GM04503 (cell line): ENCODE measurements at regions not wholly inside any gene's neighbourhood (a gene's known extent, or its start where the extent isn't known, plus 50 kb on each side); places are given as distances from the start of the nearest gene placed in this dataset.
"Not testable (repeated sequence)": the region's sequence is repeated elsewhere in the genome, so short reads cannot be mapped to it uniquely, and the experiment has no call there.

Experiments used
- DNase-seq: peaks from one replicate; pipeline ENCODE4 v3.0.0-alpha.2; 2012; ENCODE audit warnings: low read depth

DNA sequence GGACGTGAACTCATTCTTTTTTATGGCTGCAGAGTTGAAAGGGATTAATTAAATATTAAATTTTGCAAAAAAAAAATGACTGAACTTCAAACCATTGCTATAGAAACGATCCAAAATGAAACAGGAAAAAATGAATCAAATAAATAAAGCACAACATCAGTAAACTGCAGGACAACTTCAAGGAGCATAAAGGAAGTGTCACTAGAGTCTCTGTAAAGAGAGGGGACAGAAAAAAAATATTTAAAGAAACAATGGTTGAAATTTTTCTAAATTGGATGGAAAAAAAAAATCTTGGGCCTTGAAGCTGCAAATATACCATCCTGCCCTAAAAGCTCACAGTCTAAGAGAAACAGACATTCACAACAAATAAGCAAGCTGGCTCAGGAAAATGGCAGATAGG is 339.3 kb upstream of the INTU start:
- no peak for DNase-seq

DNA sequence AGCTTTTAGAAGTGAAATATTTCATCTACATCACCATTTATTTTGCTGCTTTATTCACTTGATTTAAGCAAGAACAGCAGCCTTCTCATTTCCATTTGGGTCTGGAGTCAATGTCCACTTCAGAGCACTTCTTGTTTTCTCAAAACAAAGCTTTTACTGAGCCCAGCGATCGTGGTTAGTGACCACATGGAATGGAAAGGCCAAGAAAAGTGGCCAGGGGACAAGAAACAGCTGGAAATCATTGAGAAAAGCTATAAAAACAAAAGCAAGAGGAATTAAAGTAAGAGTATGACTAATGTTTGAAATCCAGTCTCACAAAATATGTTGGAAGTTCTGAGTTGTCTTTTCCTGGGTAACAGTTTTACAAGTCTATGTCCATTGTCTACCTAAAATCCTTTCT is 328.4 kb upstream of the INTU start:
- peak; percentile 72 for DNase-seq

- DNase-seq = no peak
These were observed 324.8 kb upstream of the INTU start for GRCh38 chr4:127307996-127308395.

DNA sequence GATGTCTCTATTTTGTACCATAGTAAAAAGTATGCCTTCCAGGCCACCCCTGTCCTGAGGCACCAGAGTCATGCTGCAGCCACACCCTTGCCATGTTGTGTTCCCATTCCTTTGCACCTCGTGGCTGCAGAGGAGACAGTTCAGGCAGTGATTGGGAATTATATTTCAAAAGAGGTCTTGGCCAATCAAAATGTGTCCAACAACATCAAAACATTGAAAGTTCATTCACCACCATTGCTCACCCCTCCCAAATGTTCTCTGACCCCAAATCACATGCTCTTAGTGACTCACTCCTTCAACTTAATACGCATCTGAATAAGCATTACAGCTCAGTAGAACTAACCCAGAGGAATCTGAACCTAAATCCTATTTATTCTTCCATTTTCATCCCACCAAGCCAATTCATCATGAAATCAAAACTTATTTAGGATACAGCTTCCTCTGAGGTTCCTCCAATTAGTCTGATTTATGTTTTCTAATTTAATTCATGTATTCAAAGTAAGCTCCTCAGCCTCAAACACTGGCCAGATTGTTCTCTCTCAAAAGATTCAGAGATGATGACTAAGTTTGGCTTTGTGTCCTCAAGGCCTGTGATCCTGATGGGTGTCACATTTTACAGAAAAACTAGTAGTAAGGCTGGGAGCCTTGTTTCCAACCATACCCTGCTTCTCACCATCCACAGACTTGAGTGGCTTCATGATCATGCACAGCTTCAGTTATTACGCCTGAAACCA is 323.2 kb upstream of the INTU start:
- DNase-seq = peak; percentile 16

DNA sequence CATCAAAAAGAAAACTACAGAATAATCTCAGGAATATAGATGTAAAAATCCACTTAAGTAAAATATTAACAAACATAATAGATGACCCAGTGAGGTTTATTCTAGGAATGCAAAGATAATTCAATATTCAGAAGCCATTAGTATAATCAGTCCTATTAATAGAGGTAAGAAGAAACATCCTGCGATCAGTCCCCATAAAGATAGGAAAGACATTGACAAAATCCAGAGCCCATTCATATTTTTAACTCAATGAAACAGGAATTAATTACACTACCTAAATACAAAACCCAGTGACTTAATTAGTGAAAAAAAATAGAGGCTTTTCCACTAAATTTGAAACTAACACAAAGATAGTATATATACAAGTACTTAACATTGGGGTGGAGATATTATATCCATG is 321.4 kb upstream of the INTU start:
- DNase-seq = no peak

- DNase-seq = no peak
These were observed 320.8 kb upstream of the INTU start for GRCh38 chr4:127311924-127312323.

GRCh38 chr4:127313767-127314166 is 319.0 kb upstream of the INTU start:
- DNase-seq = no peak

- no peak for DNase-seq
These were observed 305.3 kb upstream of the INTU start for GRCh38 chr4:127327491-127327890.

DNA sequence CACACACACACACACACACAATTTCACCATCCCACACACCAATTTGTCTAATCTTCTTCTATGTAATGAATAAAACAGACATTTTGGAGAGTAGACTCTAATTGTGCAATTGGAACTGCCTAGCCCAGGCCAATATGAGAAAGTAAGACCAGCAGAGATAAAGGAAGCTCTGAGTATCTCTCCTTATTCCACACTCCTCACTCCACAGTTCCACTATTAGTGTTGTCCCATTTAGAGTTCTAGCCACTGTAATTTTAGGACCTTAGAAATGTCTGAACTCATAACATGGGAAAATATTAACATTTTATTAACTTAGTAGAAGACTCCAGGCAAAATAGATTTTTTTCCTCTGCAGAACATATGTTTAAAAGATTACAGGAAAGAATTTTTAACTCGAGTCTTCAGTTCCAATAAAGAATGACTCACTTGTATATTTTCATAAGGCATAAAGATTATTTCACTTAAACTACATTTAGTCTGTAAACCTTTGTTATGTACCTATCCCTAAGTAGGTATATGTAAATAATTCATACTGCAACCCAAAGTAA is 297.6 kb upstream of the INTU start:
- no peak for DNase-seq

DNA sequence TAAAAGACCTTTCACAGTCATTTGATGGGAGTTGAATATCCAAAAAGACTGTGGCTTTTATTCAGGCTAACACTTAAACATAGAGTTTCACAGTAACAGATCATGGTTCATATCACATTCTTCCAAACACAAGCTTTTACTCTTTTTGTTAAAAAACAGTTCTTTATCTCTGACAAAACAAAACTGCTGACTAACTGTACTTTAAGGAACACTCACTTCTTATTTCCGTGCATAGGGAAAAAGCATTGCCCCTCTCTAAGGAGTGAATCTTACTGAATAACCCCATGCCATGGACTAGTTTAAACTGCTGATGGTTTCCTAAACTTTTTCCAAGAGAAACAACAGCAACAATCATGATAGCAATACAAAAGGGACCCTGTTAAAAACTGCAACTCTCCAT is 297.0 kb upstream of the INTU start:
- DNase-seq = no peak

DNA sequence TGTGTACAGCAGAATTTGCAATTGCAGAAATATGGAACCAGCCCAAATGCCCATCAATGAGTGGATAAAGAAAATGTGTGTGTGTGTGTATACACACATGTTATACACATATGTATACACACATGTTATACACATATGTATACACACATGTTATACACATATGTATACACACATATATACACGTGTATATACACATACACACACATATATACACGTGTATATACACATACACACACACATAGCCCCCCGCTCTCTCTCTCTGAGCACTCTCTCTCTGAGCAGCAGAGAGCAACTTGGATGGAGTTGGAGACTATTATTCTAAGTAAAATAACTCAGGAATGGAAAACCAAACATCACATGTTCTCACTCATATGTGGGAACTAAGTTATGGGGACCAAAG is 289.6 kb upstream of the INTU start:
- DNase-seq = not testable (repeated sequence)

- DNase-seq = no peak
These were observed 288.7 kb upstream of the INTU start for GRCh38 chr4:127344071-127344470.

DNA sequence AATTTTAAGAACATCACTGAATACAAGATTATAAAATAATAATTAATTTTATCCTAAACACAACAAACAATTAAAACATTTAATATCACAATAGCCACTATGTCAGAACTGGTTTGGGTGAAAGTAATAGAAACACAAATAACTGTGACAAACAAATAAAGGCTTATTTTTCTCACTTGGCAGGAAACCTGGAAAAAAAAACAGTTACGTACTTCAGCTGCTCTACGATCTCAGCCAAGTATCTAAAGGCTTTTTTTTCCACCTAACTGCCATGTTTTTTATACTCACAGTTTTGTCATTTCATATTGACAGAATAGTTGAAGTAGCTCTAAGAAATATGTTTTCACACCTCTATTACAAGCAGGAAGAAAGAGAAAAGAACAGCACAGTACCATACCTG is 284.8 kb upstream of the INTU start:
- no peak for DNase-seq

- no peak for DNase-seq
These were observed 280.3 kb upstream of the INTU start for GRCh38 chr4:127352220-127353113.

- DNase-seq = no peak
These were observed 277.0 kb upstream of the INTU start for GRCh38 chr4:127355743-127356142.

DNA sequence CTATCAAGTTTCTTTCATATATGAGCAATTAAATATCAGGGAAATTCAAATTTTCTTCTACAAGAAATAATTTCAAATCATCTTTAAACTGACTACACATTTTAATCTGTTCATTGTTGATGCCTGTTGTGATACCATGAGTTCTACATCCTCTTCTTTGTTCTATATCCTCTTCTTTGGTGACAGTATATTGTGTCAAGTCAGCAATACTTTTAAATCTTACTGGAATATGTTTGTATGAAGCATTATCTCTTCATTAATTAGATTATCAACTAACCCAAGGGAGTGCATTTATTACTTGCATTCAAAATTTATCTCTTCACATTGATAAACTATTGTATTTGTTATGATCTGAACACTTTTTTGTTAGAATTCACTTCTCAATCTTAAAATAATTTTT is 275.0 kb upstream of the INTU start:
- no peak for DNase-seq

GRCh38 chr4:127362686-127363085 is 270.1 kb upstream of the INTU start:
- no peak for DNase-seq

DNA sequence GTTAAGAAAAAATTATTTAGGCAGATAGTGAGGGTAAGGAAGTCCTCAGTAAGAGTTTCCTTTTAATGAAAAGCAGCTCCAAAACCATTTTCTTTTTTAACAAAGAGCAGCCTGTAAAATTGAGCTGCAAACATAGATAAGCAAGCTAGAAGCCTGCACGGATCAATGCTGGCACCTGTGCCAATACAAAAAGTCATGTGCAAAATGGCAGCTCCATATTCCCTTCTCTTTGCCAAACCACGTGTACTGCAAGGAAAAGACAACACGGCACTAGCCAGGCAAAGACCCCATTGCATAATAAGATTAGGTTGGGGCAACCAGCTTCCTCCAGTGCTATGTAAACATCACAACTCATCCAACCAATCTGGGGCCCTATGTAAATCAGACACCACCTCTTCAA is 268.4 kb upstream of the INTU start:
- no peak for DNase-seq

GRCh38 chr4:127364911-127365310 is 267.8 kb upstream of the INTU start:
- no peak for DNase-seq

- no peak for DNase-seq
These were observed 262.2 kb upstream of the INTU start for GRCh38 chr4:127370604-127371003.

DNA sequence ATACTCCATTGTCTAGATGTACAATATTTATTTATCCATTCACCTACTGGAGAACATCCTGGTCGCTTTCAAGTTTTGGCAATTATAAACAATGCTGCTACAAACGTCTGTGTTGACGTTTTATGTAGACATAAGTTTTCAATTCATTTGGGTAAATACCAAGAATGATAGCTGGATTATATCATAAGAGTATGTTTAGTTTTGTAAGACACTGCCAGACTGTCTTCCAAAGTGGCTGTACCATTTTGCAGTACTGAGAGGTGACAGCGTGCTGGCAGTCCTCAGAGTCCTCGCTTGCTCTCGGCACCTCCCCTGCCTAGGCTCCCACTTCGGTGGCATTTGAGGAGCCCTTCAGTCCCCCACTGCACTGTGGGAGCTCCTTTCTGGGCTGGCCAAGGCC is 253.3 kb upstream of the INTU start:
- no peak for DNase-seq

- not testable (repeated sequence) for DNase-seq
These were observed 252.8 kb upstream of the INTU start for GRCh38 chr4:127379948-127380347.

- no peak for DNase-seq
These were observed 249.1 kb upstream of the INTU start for GRCh38 chr4:127383666-127384065.
